Endodermal cell (in vitro differentiated cells): ENCODE measurements at regions not wholly inside any gene's neighbourhood (a gene's known extent, or its start where the extent isn't known, plus 50 kb on each side); places are given as distances from the start of the nearest gene placed in this dataset.

ENCODE experiments used
- DNase-seq: peaks from one replicate; pipeline ENCODE4 v3.0.0-alpha.2; 2017
- H3K27ac ChIP-seq: 2 replicates; pipeline ENCODE4 v1.5.1; 2013; ENCODE audit warnings: mild to moderate bottlenecking, low read depth, low read length, moderate library complexity
- H3K27me3 ChIP-seq: 2 replicates; pipeline ENCODE4 v1.6.1; 2013; ENCODE audit warnings: mild to moderate bottlenecking, low read length, moderate library complexity; ENCODE audit not compliant: insufficient read depth, control insufficient read depth, poor library complexity, severe bottlenecking
- H3K36me3 ChIP-seq: 2 replicates; pipeline ENCODE4 v1.7.0; 2013; ENCODE audit warnings: mild to moderate bottlenecking, low read length, moderate library complexity; ENCODE audit not compliant: control insufficient read depth, insufficient read depth
- H3K4me1 ChIP-seq: one replicate; pipeline ENCODE4 v1.7.0; 2013; ENCODE audit warnings: low read length; ENCODE audit not compliant: control insufficient read depth, insufficient read depth
- H3K4me3 ChIP-seq: 2 replicates; pipeline ENCODE4 v1.5.1; 2013; ENCODE audit warnings: mild to moderate bottlenecking, low read length, moderate library complexity
- H3K9ac ChIP-seq: 2 replicates; pipeline ENCODE4 v1.6.1; 2013; ENCODE audit warnings: mild to moderate bottlenecking, low read length, moderate library complexity; ENCODE audit not compliant: poor library complexity, severe bottlenecking; ENCODE audit errors: extremely low read depth
- H3K9me3 ChIP-seq: 2 replicates; pipeline ENCODE4 v1.6.1; 2013; ENCODE audit warnings: mild to moderate bottlenecking, low read length, moderate library complexity; ENCODE audit not compliant: control insufficient read depth
- H3K27ac Mint-ChIP-seq: 2 replicates; pipeline ENCODE4 v1.8.0; 2020; ENCODE audit warnings: mixed read lengths
- H3K27me3 Mint-ChIP-seq: 2 replicates; pipeline ENCODE4 v1.8.0; 2021; ENCODE audit warnings: mild to moderate bottlenecking, mixed read lengths; ENCODE audit not compliant: insufficient read depth
- H3K36me3 Mint-ChIP-seq: 2 replicates; pipeline ENCODE4 v1.8.0; 2020; ENCODE audit warnings: low read depth, mixed read lengths
- H3K4me1 Mint-ChIP-seq: 2 replicates; pipeline ENCODE4 v1.8.0; 2020; ENCODE audit warnings: mixed read lengths
- H3K4me3 Mint-ChIP-seq: 2 replicates; pipeline ENCODE4 v1.8.0; 2020; ENCODE audit warnings: mild to moderate bottlenecking, moderate library complexity, mixed read lengths
- H3K9me3 Mint-ChIP-seq: 2 replicates; pipeline ENCODE4 v1.8.0; 2020; ENCODE audit warnings: mild to moderate bottlenecking, mixed read lengths
- WGBS, 2 experiments: methylation state at CpG; one replicate each; pipeline versions ENCODE4 v1.1.5 to v1.1.7; 2013; ENCODE audit warnings: missing lambda C conversion rate in 2 of 2, mixed read lengths in 1 of 2; ENCODE audit not compliant: insufficient coverage in 1 of 2, insufficient read length in 1 of 2; 5-methylcytosine and 5-hydroxymethylcytosine counted together
- TF ChIP-seq, protein P1 (sequence below): fragments of 200-600 bp; sonication (generic); conservative IDR thresholded peaks from 2 replicates; pipeline ENCODE4 v1.5.0; 2021; ENCODE audit warnings: antibody characterized with exemption, mild to moderate bottlenecking

DNA sequence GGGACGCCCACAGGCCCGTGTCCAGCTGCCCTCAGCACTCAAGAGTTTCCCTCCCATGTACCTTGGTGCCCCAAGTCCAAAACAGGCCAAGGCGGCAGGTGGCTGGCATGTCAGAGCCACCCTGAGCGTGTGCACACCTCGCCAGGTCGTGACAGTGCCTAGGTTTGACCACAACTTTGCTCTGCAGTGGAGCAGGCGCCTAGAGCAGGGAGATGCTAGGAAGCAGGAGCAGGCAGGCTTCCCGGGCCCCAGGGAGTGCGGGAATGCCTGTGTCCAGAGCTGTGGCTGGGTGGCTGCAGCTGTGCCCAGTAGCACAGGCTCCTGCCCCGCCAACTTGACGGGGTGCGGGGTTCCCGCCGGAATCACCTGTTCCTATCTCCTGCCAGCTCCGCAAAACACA is 380.8 kb upstream of the IMPG1 start:
- no peak overlapping the region for H3K4me3 Mint-ChIP-seq
- H3K36me3 Mint-ChIP-seq = no peaks in the 10 kb centered on the region
- H3K4me1 Mint-ChIP-seq = no peaks in the 10 kb centered on the region
- TF ChIP-seq, protein P1, sequence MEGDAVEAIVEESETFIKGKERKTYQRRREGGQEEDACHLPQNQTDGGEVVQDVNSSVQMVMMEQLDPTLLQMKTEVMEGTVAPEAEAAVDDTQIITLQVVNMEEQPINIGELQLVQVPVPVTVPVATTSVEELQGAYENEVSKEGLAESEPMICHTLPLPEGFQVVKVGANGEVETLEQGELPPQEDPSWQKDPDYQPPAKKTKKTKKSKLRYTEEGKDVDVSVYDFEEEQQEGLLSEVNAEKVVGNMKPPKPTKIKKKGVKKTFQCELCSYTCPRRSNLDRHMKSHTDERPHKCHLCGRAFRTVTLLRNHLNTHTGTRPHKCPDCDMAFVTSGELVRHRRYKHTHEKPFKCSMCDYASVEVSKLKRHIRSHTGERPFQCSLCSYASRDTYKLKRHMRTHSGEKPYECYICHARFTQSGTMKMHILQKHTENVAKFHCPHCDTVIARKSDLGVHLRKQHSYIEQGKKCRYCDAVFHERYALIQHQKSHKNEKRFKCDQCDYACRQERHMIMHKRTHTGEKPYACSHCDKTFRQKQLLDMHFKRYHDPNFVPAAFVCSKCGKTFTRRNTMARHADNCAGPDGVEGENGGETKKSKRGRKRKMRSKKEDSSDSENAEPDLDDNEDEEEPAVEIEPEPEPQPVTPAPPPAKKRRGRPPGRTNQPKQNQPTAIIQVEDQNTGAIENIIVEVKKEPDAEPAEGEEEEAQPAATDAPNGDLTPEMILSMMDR = no peak
- no peaks in the 10 kb centered on the region for H3K9me3 Mint-ChIP-seq
- DNase-seq = no peak
- no peaks in the 10 kb centered on the region for H3K4me1 ChIP-seq
- no peaks in the 10 kb centered on the region for H3K27me3 Mint-ChIP-seq
- H3K9ac ChIP-seq = no peak overlapping the region
- H3K9me3 ChIP-seq = no peaks in the 10 kb centered on the region
- no peaks in the 10 kb centered on the region for H3K36me3 ChIP-seq
- no peak overlapping the region for H3K27ac ChIP-seq
- no peaks in the 10 kb centered on the region for H3K27me3 ChIP-seq
- H3K27ac Mint-ChIP-seq = no peak overlapping the region
- WGBS, 2 experiments = 86 to 91% methylated on average over 6 to 15 of the region's 15 CpGs
- H3K4me3 ChIP-seq = no peak overlapping the region

DNA sequence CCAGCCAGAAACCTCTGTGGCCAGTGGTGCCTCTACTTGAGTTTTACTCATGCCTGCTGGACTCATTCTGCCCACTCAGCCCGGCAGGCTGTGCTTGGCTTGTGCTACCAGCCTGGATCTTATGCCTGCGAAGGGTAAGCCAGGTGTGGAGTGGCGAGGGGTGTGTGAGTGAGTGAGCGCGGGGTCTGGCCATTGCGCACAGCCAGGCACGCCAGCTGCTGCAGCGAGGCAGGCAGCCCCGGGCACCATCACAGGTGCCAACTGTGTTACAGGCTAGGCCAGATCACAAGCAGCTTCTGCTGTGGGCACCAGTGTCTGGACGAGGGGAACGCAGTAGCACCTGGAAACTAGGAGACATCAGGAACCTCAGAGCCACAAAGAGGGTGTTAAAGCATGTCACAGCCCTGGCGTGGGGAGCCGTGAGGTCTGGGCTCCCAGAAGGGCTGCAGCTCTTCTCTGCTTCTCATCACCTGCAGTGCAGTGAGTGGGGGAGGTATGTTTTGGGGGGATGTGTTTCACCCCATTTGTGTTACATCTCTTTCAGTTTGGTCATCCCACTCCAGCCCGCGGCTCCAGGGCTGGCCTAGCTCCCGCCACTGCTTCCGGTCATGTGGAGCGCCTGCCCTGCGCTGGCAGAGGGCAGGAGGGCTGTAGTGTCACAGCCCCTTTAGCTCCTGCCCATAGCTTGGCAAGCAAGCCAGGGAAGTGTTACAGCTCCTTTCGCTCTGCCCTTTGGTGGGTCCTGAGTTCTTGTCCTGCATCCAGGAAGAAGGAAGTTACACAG is 379.7 kb upstream of the IMPG1 start:
- DNase-seq = no peak
- Histone ChIP-seq H3K27ac (no peak overlapping the region), H3K4me1 (no peaks in the 10 kb centered on the region), H3K36me3 (no peaks in the 10 kb centered on the region), H3K9ac (no peak overlapping the region), H3K4me3 (no peak overlapping the region), H3K9me3 (no peaks in the 10 kb centered on the region), H3K27me3 (no peaks in the 10 kb centered on the region)
- H3K27me3 Mint-ChIP-seq = no peaks in the 10 kb centered on the region
- H3K27ac Mint-ChIP-seq = no peak overlapping the region
- WGBS, 2 experiments = 86 to 98% methylated on average over 8 to 20 of the region's 20 CpGs
- no peak overlapping the region for H3K4me3 Mint-ChIP-seq
- H3K4me1 Mint-ChIP-seq = no peaks in the 10 kb centered on the region
- no peaks in the 10 kb centered on the region for H3K9me3 Mint-ChIP-seq
- TF ChIP-seq, protein P1 = no peak
- H3K36me3 Mint-ChIP-seq = no peaks in the 10 kb centered on the region

DNA sequence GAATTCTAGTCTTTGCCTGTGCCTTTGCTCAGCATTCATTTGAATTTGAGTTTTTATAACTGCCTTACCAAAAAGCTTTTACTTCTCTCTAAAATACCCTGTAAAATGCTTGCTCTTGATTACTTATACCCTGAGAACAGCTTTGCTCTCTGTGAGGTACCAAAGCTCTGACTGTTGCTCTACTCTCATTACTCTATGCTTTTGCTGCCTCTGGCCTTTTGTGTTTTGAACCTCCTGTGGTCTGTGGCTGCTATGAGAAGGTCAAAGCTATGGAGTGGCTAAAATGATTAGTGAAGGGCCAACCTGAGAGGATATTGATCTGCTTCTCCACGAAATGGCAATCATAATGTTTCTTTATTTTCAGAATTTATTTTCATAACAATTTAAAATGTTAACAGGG is 375.6 kb upstream of the IMPG1 start:
- Histone ChIP-seq H3K36me3 (no peaks in the 10 kb centered on the region), H3K9me3 (no peaks in the 10 kb centered on the region), H3K4me3 (no peak overlapping the region), H3K4me1 (no peaks in the 10 kb centered on the region), H3K27ac (no peak overlapping the region), H3K9ac (no peak overlapping the region), H3K27me3 (no peaks in the 10 kb centered on the region)
- no peaks in the 10 kb centered on the region for H3K36me3 Mint-ChIP-seq
- DNase-seq = no peak
- no peaks in the 10 kb centered on the region for H3K27me3 Mint-ChIP-seq
- TF ChIP-seq, protein P1 = no peak
- no CpG with 5 or more reads among the region's 1 CpG for WGBS, 2 experiments
- H3K4me1 Mint-ChIP-seq = no peaks in the 10 kb centered on the region
- no peak overlapping the region for H3K4me3 Mint-ChIP-seq
- H3K27ac Mint-ChIP-seq = no peak overlapping the region
- peaks cover 4% of the 10 kb centered on the region for H3K9me3 Mint-ChIP-seq
